ENCODE measurements at regions not wholly inside any gene's neighbourhood (a gene's known extent, or its start where the extent isn't known, plus 50 kb on each side); places are given as distances from the start of the nearest gene placed in this dataset.

- TF ChIP-seq CTCF (IDR thresholded peaks at IDR 0.05) (no peak), POLR2A (IDR thresholded peaks at IDR 0.05) (no peak)
These were observed 681.2 kb downstream of the SQOR start for GRCh38 chr15:46316024-46316423.

All from adrenal gland (tissue), 5 donors.